Activated CD4-positive, CD25-positive, alpha-beta regulatory T cell treated with anti-CD3 and anti-CD28 coated beads, Interleukin-2, amount 50 U/mL, for 72 hours (primary cell): ENCODE measurements at regions not wholly inside any gene's neighbourhood (a gene's known extent, or its start where the extent isn't known, plus 50 kb on each side); places are given as distances from the start of the nearest gene placed in this dataset.

Source experiments
- DNase-seq: peaks from one replicate; pipeline ENCODE4 v3.0.0; 2021

DNA sequence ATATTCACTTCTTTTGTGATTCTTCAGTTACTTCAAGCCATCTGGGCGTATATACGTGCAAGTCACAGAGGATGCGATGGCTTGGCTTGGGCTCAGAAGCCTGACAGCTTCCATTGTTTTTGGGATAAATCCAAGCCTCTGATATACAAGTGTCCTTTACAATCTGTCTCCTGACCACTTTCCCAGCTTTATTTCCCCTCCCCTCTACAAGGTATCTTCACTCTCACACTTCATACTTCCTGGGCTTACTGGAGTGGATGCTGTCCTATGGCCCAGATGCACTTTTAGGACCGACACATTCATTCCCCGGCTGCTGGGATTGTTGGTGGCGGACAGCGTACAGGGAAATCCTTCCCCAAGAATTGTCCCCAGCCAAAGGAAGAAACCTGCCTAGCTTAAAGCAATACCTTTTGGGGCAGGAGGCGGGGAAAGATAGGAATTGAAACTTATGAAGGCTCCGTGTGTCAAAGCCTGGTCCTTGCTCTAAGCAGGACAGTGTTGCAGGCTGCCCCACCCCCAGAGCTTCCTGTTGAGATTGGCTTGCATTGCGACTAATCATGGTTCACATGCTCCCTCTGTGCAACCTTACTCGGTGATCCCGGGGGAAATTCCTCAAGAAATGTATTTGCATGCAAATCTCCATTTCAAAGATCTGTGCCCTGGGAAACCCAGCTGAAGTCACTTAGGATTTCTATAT lies 802.9 kb upstream of the ID2 start:
- no peak for DNase-seq

DNA sequence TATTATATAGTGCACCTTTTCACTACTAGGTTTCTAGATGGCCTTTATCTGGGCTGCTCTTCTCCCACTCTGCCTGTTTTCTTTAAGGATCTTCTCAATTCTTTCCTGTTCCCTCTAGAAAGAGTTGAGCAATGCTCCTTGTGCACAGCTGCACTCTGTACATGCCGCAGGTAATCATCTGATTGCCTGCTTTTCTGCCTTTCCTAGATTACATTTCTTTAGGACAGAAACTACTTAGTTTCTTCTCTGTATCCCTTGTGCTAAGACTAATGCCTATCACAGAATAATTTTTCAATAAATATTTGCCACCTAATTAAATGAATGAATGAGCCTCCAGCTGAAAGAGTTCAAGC lies 802.4 kb upstream of the ID2 start:
- DNase-seq: no peak

DNA sequence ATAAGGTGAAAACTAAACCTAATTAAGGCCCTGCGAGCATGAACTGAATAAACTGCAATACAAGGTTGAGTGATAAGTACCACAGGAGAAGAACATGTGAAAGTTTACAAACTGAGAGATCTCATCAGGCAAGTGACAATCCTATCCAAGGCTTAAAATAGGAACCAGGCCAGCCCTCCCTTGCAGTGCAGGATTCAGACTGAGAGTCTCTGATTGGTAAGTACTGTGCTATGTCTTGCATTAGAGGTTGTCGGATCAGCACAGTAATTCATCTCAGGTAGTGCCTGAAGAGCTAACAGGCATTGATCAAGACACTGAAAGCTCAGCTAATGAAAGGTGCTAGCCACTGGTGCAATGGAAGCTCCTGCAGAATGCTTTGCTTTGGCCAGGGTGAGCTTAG lies 801.7 kb upstream of the ID2 start:
- no peak for DNase-seq

DNA sequence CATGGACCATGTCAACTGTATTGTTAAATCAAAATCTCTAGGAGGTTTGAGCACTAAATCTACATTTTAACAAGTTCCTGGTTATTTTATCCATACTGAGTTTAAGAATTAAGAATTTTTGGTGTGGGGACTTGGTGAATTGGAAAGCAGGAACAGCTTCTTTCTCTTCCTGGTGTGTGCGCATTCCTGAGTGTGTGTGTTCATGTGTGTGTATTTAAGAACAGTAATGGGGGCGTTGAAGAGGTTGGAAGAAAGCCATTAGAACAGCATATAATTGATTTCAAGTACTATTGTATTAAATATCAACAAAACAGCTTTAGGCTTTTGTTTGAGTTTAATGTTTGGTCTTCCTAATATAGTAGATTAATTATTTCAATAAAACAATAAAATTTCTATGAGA lies 801.3 kb upstream of the ID2 start:
- DNase-seq: no peak

DNA sequence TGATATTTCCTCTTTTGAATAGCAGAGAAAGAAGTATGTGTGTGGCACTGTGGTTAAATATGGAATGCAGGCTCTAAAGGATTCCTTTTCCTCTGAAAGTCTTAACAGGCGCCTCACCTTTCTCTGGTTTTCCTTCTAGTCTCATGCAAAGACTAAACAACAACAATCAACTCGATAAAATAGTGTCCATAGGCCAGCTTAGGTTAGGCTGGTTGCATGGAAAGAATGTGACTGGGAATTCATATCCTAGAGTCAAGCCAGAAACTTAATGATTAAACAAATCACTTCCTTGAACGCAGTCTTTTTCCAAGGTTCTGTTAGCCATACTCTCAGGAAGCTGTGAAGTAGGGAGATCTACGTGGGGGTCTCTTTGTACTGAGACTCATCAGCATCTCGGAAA lies 800.8 kb upstream of the ID2 start:
- DNase-seq: no peak

DNA sequence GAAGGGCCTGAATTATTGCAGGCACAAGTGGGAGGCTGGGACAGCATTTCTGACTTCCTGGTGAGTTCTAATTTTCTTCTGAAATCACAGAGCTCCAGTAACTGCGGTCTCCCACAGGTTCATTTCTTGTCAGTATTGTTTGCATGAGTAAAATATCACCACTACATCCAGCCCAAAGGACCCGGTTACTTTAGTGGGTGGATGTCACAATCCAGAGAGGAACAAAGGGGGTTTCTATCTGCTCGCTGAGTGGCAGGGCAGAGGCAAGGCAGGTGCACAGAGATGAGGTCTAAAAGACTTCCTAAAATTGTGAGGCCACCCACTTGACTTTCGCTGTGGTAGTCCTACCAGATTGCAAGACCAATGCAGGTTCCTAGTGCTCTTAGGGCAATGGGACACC lies 800.4 kb upstream of the ID2 start:
- no peak for DNase-seq

DNA sequence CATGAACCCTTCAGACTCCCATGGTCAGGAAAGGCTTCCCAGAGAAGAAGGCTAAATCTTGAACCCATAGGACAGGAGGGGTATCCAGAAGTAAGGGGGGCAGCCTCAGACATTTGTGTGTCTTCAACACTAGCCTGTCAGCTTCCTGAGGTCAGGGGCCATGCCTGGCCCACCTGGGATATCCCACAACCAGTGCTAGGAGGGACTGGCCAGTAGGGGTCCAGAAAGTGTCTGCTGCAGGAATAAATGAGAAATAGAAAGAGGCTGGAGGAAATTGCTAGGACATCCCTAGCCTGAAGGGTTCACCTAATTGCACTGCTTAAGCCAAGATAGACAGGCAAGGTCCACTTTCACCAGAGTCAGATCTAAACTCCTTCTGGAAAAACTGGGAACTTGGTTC lies 799.6 kb upstream of the ID2 start:
- DNase-seq: no peak

DNA sequence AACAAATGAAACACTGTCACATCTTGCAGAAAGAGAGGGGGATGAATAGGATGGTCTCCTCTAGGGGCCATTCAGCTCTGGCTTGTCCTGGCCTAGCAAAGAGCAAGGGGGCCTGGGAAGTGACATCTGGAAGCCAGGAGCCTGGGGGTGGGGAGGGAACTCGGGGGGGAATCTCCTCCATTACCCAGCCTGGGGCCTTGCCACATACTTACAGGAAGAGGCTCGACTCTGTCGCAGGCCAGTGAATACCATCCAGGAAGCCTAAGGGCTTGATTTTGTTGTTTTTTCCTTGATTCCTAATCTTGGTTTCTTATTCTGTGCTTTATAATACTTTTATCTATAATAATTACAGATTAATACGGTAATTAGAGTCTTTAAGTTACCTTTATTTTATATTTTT lies 797.5 kb upstream of the ID2 start:
- no peak for DNase-seq

DNA sequence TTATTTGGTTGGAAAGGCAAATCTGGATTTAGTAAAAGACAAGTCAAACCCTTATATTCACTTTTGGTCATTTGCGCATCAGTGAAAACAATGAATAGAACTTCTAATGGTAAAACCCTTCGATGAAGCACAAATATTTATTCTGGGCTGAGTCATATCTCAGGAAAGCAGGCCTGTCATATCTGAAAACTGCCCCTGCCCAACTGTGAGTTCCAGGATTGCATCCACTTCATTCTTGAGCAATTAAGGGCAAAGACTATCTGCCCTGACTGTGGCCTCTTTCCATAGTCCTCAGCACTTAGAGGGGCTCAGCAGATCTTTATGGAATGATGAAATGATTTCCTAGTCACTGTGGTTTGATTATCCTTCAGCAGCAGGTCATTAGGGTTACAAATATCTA lies 795.2 kb upstream of the ID2 start:
- no peak for DNase-seq

DNA sequence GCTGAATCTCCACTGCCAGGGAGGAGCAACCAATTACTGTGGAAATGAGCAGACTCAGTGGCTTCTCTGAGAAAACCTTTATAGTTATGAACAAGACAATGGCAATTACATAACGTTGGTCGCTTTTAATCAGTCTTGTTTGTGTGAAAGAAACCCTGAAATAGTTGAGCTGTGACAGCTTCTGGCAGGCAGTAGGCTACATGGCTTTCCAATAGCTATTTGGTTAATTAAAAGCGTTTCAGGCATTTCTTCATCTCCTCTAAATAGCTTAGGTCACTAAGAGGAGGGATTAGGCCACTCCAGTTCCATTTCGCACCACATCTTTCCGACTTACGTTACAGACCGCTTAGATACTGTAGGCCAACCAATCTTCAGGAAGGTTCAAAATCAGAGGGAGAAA lies 794.4 kb upstream of the ID2 start:
- DNase-seq: no peak

DNA sequence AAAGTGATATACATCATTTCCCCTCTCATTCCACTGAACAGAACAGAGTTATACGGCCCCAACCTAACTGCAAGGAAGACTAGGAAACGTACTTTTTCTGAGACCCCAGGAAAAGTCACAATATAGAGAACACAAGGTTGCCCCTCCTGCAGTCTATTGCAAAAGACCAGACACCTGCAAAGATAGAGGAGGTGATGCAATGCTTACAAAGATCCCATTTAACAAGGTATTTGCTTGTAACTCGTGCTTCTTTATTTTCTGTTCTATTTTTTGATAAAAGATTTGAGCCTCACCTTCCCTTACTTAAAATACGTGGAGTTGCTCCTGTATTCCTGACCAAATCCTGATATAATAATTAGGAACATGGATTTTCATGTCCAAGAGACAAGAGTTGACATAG lies 793.0 kb upstream of the ID2 start:
- DNase-seq: no peak

DNA sequence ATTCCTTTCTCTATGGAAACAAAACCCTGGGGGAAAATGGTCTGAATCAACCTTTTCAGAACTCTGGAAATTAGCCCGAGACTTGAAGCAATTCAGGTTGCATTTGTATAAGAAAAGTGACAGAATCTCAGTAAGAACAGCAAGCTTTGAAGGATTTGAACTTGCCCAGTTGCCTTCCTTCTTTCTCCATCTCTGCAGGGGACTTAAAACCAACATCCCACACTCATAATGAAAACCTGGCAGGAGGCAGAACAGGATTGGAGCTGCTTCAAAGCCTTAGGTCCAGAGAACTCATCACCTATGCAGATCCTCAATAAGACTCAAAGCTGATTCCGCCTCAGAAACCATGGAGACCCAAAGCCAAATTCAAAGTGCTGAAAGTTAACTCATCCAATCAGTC lies 790.5 kb upstream of the ID2 start:
- no peak for DNase-seq

DNA sequence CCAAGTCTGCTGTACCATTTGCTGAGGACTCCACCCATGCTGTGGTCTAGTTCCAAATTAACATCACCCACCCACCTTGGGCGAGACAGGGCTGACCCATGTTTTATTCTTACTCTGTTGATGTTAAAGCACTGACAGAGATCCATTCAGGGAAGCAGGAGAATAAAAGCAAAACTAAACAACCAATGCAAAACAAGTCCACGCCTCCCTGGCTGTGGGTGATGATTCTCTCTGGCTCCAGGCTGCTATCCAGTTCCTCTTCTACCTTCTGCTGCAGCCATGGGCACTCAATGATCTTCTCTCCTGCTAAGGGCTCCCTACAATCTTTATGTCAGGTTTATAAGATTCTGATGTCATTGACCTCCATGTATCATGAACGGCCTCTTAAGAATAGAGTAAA lies 786.6 kb upstream of the ID2 start:
- DNase-seq: no peak

DNA sequence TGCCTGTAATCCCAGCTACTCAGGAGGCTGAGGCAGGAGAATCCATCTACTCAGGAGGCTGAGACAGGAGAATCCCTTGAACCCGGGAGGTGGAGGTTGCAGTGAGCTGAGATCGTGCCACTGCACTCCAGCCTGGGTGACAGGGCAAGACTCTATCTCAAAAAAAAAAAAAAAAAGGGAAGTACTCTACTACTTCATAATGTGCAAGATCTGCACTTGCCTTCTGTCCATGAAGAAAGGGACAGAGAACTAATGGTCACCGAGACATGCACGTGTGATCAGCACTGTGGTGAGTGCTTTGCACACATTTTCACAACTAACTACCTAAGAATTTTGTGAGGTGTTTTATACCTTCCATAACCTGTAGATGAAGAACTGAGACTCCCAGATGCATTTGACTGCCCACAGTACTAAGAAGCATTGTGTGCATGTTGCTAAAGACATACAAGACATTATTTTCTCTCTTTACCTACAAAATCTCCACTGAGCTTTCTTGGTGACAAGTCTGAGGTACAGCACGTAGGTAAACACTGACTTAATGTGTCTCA lies 784.8 kb upstream of the ID2 start:
- no peak for DNase-seq

DNA sequence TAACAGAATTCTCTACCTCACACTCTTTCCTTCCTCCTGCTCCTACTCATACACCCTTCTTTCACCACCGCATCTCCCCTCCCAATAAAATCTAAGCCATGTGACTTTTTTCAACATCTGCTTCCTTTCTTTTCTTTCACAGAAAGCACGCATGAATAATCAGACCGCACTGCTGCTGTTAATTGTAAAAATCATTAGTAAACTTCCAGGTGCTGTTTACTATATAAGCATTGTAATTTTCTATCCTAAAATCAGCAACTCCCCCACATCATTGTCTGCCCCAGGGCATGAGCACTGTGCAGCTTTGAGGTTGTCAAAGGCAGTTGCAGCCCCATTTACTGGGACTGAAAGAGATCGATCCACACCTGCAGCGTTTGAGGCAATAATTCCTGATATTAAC lies 782.6 kb upstream of the ID2 start:
- no peak for DNase-seq

DNA sequence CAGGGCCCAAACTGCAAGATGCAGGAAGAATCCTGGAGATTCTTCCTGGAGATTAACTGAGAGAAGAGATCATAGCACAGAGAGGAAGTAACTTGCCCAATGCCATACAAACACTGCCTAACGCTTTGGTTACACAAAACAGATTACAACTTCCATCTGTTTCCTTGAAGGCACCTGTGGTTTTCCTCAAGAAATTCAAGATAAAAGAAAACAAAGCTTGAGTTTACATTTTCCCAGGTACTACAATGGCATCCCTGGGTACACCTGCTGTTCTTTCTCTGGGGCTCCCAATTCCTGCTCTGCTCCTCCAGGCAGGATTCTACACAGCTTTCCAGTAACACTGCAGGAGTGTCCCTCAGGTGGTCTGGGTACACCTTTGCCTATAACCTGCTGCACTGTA lies 781.9 kb upstream of the ID2 start:
- no peak for DNase-seq

DNA sequence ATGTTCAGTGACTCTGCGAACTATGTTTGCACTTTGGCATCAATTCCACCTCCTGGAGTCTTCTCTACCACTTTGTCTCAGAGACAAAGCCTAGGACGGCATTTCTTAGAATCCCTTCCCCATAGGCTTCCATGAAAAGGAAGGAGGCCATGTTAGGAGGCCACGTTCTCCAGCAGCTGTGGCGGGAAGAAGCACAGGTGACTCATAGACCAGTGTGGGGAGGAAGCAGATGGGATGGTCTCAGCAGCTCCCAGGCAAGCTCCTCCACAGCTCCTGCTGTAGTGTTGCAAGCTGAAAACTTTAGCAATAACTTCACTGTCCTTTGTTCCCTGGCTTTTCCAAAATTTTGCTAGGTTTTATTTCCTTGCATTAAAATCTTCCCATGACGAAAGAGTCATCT lies 781.3 kb upstream of the ID2 start:
- no peak for DNase-seq

DNA sequence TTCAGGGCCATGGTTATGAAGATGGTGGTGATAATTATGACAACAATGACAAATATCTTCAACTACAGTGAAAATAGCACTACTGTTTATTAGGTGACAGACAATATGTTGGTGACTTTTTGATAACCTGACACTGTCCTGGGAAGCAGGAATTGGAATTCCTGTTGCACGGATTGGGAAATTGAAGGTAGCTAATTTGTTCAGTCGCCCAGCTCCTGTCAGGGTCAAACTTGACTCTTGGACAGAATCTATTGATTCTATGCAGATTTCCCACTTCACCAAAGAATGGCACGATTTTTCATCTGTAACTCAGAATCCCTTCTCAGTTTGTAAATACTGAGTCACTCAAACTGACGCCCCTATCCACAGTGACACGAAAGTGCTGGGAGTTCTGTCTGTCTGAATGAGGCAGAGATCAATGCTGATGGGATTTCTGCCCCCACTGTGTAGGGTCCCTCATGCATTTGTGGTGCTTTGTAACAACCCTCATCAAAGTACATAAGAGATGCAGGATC lies 779.5 kb upstream of the ID2 start:
- no peak for DNase-seq

DNA sequence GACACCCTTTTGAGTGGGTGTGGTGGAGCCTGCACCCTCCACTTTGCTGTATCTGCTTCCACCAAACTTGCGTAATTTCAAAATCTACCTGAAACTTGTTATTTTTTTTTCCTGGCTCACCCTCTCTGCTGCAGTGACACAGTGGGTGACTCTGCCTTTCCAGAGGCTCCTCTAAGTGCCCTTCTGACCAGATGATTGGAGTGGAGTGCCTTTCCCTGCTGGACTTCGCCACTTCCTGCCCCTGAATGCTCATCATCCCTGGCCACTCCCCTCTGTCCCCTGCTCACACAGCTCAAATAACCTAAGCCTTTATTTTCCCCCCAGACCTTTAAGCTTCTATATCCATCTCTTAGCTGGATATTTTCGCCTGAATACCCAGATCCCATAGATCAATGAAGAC lies 777.5 kb upstream of the ID2 start:
- DNase-seq: no peak

DNA sequence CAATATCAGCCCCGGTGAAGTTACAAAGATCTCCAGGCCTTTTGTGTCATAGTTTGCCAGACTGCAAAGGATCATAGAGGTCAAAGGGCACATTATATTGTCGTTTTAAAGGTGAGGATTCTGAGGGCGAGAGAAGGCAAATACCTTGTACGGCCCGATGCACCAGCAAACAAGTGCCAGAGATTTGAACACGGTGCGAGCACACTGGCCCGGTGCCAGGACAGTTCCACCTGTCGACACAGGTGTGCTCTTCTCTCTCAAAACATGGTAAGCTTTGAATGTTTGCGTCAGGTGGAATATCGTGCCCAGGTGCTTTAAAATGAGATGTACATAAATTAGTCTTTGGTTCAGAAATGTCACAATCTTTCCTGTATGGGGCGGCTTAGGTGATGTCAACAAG lies 776.1 kb upstream of the ID2 start:
- no peak for DNase-seq

DNA sequence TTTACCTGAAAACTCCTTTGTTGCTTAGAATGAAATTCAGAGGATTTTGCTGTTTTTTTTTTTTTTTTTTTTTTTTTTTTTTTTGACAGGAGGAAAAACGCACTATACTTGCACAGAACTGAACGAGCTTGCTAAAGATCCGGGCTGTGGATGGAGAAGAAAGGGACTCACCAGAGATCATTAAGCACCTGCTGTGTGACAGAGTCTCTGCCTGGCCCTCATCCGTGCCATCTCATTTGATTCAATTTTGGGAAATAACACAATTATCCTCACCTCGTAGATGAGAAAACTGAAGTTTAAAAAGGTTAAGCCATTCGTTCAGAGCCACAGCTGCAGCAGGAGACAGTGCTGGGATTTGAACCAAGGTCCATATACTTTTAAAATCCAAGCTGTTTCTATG lies 775.4 kb upstream of the ID2 start:
- DNase-seq: no peak

DNA sequence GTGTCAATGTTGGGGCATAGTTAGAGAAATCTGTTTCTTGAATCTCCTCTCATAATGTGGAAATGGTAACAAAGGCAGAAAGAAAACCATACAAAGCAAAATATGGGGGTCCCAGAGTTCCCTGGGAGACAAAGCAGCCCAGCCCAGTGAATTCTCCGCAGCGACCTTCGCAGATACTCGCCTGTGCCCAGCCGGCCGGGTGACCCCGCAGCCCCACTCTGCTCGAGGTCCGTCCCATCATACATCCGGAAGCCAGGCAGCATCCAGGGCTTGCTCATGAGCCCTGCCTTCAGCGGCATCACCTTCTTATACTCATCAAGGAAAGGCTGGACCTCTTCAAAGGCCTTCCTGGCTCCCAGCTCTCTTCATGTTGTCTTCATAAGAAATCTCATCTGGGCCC lies 774.8 kb upstream of the ID2 start:
- no peak for DNase-seq

DNA sequence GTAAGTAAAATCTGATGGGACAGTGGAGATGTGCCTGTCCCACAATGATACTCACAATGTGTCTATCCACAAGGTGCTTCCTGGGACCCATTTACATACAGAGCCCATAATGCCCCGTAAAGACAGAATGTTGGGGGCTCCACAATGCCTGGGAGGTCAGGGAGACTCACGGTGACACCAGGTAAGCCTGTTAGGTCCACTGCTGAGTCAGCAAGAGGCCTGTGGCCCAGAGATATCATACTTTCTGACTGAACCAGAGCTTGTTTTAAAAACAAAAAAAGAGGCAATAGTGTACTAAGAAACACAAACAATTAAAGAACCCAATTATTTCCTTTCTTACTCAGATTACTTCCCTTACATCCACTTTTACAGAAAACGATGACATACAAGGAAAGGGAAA lies 771.1 kb upstream of the ID2 start:
- no peak for DNase-seq

DNA sequence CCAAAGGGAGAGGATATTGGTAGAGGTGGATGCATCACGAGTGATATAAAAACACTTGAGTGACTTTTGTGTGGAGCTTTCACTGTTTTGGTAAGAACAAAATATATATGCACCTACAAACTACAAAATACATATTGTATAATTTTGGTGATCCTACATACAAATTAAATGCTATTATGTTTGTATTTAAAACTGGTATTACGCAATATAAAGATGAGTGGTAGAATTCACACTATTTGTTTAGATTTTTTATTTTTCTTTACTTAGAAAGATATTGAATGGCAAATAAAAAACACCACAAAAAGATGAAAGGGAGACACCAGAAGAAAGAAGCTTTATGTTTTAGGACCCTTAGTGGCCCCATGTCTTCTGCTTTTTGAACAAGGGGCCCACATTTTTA lies 770.7 kb upstream of the ID2 start:
- no peak for DNase-seq

DNA sequence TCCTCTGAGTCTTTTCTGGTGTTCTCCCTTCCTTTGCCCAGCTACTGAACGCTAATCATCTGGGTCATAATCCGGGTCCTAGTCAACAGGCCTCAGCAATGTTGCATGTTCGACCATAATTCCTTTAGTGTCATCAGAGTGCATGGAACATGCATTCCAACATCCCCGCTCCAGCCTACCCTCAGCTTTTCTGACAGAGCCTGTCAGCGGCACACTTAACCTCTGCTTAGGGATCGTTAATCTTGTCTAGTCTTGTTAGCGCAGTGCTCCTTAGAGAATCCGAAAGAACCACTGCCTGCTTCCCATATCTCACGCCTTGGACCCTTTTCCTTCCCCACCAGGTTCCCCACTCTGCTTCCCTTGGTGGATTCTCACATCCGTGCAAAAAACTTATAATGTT lies 767.9 kb upstream of the ID2 start:
- DNase-seq: no peak
